K562 (cell line): ENCODE measurements at regions not wholly inside any gene's neighbourhood (a gene's known extent, or its start where the extent isn't known, plus 50 kb on each side); places are given as distances from the start of the nearest gene placed in this dataset.

ENCODE experiments used
- SIX5 ChIP-seq, 2 experiments: IDR thresholded peaks; 2 replicates each; pipeline ENCODE4 v1.6.1; 2011; ENCODE audit warnings: low read length in 2 of 2, borderline replicate concordance in 1 of 2, low read depth in 1 of 2, mild to moderate bottlenecking in 1 of 2, moderate library complexity in 1 of 2; ENCODE audit not compliant: insufficient read depth in 1 of 2
- TCF7L2 ChIP-seq: fragments of 150-350 bp; IDR thresholded peaks from 2 replicates; pipeline ENCODE4 v1.6.1; 2016; ENCODE audit warnings: low read depth, mild to moderate bottlenecking, low read length, moderate library complexity
- TF ChIP-seq, protein P1 (sequence below), 3 experiments: IDR thresholded peaks in 2 of 3; conservative IDR thresholded peaks in 1 of 3; 2 replicates each; pipeline ENCODE4 v1.5.1; 2011 to 2012; ENCODE audit warnings: low read length in 3 of 3, mild to moderate bottlenecking in 3 of 3, control low read depth in 2 of 3, improper control_type of control experiment in 1 of 3, inconsistent platforms in 1 of 3, low read depth in 1 of 3, mixed read lengths in 1 of 3, moderate library complexity in 1 of 3; ENCODE audit not compliant: insufficient read depth in 2 of 3
- TF ChIP-seq, protein P2 (sequence below), 2 experiments: fragments of 200-800 bp in 1 of 2; sonication (Bioruptor generic) in 1 of 2; sonication (generic) in 1 of 2; formaldehyde crosslinking in 1 of 2; IDR thresholded peaks in 1 of 2; conservative IDR thresholded peaks in 1 of 2; 2 replicates each; pipeline versions ENCODE4 v1.5.0 to v1.6.1; 2016 to 2020; ENCODE audit warnings: missing compliant biosample characterization in 1 of 2, missing genetic modification characterization in 1 of 2, missing genetic modification reagents in 1 of 2

DNA sequence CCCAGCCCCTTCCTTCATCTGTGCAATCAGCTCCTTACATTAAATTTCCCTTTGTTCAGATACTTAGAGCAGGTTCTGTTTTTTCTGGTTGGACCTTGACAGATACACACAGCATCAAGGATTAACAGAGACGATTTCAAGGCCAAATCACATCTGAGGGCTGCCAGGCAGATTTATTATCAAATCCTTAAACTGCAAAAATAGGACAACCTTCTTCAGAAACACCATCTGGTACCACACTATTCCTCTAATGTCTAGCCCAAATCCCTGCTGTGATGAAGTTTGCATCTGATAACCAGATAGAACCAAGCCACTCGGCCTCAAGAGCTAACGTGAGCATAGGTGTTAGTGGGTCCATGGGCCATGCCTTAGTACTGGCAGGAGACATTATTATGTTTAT, 250.7 kb upstream of the PROK2 start:
- TF ChIP-seq, protein P1, sequence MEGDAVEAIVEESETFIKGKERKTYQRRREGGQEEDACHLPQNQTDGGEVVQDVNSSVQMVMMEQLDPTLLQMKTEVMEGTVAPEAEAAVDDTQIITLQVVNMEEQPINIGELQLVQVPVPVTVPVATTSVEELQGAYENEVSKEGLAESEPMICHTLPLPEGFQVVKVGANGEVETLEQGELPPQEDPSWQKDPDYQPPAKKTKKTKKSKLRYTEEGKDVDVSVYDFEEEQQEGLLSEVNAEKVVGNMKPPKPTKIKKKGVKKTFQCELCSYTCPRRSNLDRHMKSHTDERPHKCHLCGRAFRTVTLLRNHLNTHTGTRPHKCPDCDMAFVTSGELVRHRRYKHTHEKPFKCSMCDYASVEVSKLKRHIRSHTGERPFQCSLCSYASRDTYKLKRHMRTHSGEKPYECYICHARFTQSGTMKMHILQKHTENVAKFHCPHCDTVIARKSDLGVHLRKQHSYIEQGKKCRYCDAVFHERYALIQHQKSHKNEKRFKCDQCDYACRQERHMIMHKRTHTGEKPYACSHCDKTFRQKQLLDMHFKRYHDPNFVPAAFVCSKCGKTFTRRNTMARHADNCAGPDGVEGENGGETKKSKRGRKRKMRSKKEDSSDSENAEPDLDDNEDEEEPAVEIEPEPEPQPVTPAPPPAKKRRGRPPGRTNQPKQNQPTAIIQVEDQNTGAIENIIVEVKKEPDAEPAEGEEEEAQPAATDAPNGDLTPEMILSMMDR (IDR thresholded peaks at IDR 0.05 in 2 of 3, conservative IDR thresholded peaks at IDR 0.05 in 1 of 3; ENCODE audit: insufficient read depth in 2 of 3, low read depth in 1 of 3, low read length in 3 of 3), result no peak
- TF ChIP-seq, protein P2, sequence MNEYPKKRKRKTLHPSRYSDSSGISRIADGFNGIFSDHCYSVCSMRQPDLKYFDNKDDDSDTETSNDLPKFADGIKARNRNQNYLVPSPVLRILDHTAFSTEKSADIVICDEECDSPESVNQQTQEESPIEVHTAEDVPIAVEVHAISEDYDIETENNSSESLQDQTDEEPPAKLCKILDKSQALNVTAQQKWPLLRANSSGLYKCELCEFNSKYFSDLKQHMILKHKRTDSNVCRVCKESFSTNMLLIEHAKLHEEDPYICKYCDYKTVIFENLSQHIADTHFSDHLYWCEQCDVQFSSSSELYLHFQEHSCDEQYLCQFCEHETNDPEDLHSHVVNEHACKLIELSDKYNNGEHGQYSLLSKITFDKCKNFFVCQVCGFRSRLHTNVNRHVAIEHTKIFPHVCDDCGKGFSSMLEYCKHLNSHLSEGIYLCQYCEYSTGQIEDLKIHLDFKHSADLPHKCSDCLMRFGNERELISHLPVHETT (CRISPR knock-in tag; conservative IDR thresholded peaks at IDR 0.05 in 1 of 2, IDR thresholded peaks at IDR 0.05 in 1 of 2), result no peak
- TF ChIP-seq SIX5 (IDR thresholded peaks at IDR 0.05; ENCODE audit: borderline replicate concordance in 1 of 2, insufficient read depth in 1 of 2, low read depth in 1 of 2, low read length in 2 of 2) (no peak), TCF7L2 (no peak)
